ENCODE measurements at regions not wholly inside any gene's neighbourhood (a gene's known extent, or its start where the extent isn't known, plus 50 kb on each side); places are given as distances from the start of the nearest gene placed in this dataset.

DNA sequence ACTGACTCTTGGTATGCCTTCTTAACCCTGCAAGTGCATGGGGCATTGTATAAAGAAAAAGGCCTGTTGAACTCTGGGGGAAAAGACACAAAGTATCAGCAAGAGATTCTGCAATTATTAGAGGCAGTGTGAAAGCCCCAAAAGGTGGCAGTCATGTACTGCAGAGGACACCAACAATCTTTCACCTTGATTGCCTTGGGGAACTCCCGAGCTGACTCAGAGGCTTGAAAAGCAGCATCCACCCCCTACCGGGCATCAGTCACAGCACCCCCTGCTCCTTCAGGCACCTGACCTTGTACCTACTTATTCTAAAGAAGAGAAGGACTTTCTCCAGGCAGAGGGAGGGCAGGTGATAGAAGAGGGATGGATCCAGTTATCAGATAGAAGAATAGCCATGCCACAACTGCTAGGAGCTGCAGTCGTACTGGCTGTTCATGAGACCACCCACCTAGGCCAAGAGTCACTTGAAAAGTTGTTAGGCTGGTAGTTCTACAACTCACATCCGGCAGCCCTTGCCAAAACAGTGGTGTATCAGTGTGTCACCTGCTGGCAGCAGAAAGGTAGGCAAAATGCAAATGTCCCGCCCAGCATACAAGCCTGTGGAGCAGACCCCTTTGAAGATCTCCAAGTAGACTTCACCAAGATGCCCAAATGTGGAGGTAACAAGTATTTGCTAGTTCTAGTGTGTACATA, 241.6 kb upstream of the CNTN6 start:
- TF ChIP-seq EZH2 (IDR thresholded peaks at IDR 0.05; ENCODE audit: borderline replicate concordance) = no peak
- TF ChIP-seq, protein P1, sequence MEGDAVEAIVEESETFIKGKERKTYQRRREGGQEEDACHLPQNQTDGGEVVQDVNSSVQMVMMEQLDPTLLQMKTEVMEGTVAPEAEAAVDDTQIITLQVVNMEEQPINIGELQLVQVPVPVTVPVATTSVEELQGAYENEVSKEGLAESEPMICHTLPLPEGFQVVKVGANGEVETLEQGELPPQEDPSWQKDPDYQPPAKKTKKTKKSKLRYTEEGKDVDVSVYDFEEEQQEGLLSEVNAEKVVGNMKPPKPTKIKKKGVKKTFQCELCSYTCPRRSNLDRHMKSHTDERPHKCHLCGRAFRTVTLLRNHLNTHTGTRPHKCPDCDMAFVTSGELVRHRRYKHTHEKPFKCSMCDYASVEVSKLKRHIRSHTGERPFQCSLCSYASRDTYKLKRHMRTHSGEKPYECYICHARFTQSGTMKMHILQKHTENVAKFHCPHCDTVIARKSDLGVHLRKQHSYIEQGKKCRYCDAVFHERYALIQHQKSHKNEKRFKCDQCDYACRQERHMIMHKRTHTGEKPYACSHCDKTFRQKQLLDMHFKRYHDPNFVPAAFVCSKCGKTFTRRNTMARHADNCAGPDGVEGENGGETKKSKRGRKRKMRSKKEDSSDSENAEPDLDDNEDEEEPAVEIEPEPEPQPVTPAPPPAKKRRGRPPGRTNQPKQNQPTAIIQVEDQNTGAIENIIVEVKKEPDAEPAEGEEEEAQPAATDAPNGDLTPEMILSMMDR (IDR thresholded peaks at IDR 0.05; ENCODE audit: poor library complexity) = no peak
